ENCODE measurements at regions not wholly inside any gene's neighbourhood (a gene's known extent, or its start where the extent isn't known, plus 50 kb on each side); places are given as distances from the start of the nearest gene placed in this dataset.

GRCh38 chr2:206392118-206392517 lies 51.2 kb upstream of the ADAM23 start:
- no peak overlapping the region for H2AFZ ChIP-seq (ENCODE audit: low read length)
- H3K4me2 ChIP-seq (ENCODE audit: low read depth, low read length, poor library complexity, severe bottlenecking), result no peak overlapping the region

More at GRCh38 chr2:206392118-206392517, 51.2 kb upstream of the ADAM23 start:
- H3K4me1 ChIP-seq (ENCODE audit: insufficient read depth, low read length, poor library complexity, severe bottlenecking), result no peaks in the 10 kb centered on the region
- H3K9me3 ChIP-seq (ENCODE audit: insufficient read depth, low read depth, low read length), result no peaks in the 10 kb centered on the region
- H3F3A ChIP-seq (ENCODE audit: low read depth), result no peaks in the 10 kb centered on the region
- H3K79me2 ChIP-seq (ENCODE audit: insufficient read depth, low read length), result no peaks in the 10 kb centered on the region
- H3K36me3 ChIP-seq (ENCODE audit: insufficient read depth, low read length), result no peaks in the 10 kb centered on the region
- H3K4me3 ChIP-seq (ENCODE audit: low read length, poor library complexity, severe bottlenecking), result no peak overlapping the region
- H3K9me2 ChIP-seq (replicated peaks; ENCODE audit: low read depth, low read length), result no peaks in the 10 kb centered on the region
- no peaks in the 10 kb centered on the region for H3K27me3 ChIP-seq (ENCODE audit: insufficient read depth, low read length, poor library complexity, severe bottlenecking)
- no peaks in the 10 kb centered on the region for H4K20me1 ChIP-seq (ENCODE audit: insufficient read depth, low read length, poor library complexity, severe bottlenecking)
- no peak overlapping the region for H3K9ac ChIP-seq (ENCODE audit: low read depth, low read length, poor library complexity, severe bottlenecking)
- TF ChIP-seq EZH2phosphoT487 (IDR thresholded peaks at IDR 0.05; ENCODE audit: borderline replicate concordance) (no peak), CTCF (conservative IDR thresholded peaks at IDR 0.05; ENCODE audit: low read length) (peak; percentile 84)
